Activated naive CD4-positive, alpha-beta T cell treated with anti-CD3 and anti-CD28 coated beads, Interleukin-2, amount 10 ng/mL, durations not matched to agents 7 days and 5 days (primary cell): ENCODE measurements at regions not wholly inside any gene's neighbourhood (a gene's known extent, or its start where the extent isn't known, plus 50 kb on each side); places are given as distances from the start of the nearest gene placed in this dataset.

ENCODE experiments used
- CTCF ChIA-PET: fragments of 350-600 bp; sonication (Branson Sonifier 250); formaldehyde crosslinking; loops from one replicate; lab custom pipeline; 2021; ENCODE audit warnings: antibody characterized with exemption; lab: Charles Lee
- DNase-seq: peaks from one replicate; pipeline ENCODE4 v3.0.0-alpha.2; 2020
- H3K27ac Mint-ChIP-seq: one replicate; pipeline ENCODE4 v1.8.0; 2021; ENCODE audit warnings: mild to moderate bottlenecking, moderate library complexity, mixed read lengths
- H3K27me3 Mint-ChIP-seq: one replicate; pipeline ENCODE4 v1.8.0; 2021; ENCODE audit warnings: mild to moderate bottlenecking, mixed read lengths
- H3K36me3 Mint-ChIP-seq: one replicate; pipeline ENCODE4 v1.8.0; 2021; ENCODE audit warnings: mixed read lengths
- H3K4me1 Mint-ChIP-seq: one replicate; pipeline ENCODE4 v1.8.0; 2021; ENCODE audit warnings: mixed read lengths
- H3K4me3 Mint-ChIP-seq: one replicate; pipeline ENCODE4 v1.8.0; 2021; ENCODE audit warnings: mild to moderate bottlenecking, moderate library complexity, mixed read lengths
- H3K9me3 Mint-ChIP-seq: one replicate; pipeline ENCODE4 v1.8.0; 2021; ENCODE audit warnings: mixed read lengths

DNA sequence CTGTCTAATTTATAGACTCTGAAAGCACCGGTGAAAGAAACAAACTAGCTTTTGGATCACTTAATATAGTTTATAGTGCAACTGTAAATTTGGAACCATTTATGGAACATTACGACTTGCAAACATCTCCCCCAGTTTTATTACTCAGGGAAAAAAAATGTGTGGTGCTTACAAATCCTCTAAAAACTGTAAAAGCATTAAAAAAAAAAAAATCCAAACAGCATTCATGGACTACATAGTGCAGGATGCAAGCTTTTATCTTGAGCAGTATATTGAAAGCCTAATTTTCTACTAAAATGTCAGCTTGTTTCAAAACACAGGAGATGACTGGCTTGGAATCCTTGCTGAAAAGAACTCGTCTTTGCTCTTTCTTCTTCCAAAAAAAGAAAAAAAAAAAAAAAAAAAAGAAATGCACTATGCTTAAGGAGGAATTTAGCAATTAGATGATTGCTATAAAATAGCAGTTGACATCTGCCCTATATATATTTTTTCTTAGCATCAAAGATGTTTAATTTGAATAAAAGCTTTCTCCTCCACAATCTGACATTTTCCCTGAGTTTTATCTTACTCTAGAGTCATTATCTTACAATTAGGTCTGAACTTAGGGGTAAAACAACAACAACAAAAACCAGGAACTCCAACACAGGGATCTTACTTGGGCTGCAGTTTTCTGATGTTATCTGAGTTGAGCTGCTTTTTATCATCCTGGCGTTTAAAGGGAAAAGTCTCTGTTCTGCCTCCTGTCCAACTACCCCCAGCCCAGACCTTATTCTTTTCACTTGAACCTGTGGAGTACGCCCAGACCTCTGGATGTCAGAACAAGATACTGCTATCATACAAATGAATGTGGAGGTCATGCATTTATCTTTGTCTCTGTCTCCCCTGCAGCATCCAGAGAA, 62.6 kb upstream of the PDZRN3 start:
- no peaks in the 10 kb centered on the region for H3K36me3 Mint-ChIP-seq
- H3K27me3 Mint-ChIP-seq: no peaks in the 10 kb centered on the region
- no peaks in the 10 kb centered on the region for H3K9me3 Mint-ChIP-seq
- H3K4me3 Mint-ChIP-seq: no peak overlapping the region
- CTCF ChIA-PET: no interaction called here
- no peaks in the 10 kb centered on the region for H3K4me1 Mint-ChIP-seq
- no peak overlapping the region for H3K27ac Mint-ChIP-seq
- no peak for DNase-seq

DNA sequence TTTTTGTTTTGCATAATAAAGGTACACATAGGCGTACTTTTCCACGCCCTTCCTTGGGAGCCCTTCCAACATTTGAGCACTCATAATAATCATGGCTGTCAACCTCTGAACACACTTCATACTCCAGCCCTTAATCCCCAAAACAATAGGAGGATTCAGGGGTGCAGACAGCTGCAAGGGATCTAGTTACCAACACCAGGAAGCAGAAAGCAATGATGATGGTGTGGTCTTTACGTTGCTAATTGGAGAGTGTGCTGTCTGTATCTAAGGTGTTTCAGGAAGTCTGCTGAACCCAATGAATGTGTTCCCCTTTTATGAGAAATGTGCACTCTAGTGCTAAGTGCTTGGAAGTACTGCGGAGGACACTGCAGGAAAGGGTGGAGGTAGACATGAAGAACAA, 60.3 kb upstream of the PDZRN3 start:
- Mint-ChIP-seq H3K27me3 (no peaks in the 10 kb centered on the region), H3K4me1 (no peaks in the 10 kb centered on the region), H3K9me3 (no peaks in the 10 kb centered on the region), H3K36me3 (no peaks in the 10 kb centered on the region), H3K4me3 (no peak overlapping the region), H3K27ac (no peak overlapping the region)
- CTCF ChIA-PET: no interaction called here
- no peak for DNase-seq

DNA sequence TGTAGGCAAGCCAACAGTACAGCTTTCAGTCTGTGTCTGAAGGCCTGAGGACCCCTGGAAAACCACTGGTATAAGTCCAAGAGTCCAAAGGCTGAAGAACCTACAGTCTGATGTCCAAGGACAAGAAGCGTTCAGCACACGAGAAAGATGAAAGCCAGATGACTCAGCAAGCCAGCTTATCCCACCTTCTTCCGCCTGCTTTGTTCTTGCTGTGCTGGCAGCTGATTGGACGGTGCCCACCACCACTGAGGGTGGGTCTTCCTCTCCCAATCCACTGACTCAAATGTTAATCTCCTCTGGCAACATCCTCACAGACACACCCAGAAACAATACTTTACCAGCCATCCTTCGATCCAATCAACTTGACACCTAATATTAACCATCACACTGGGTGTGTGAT, 59.0 kb upstream of the PDZRN3 start:
- Mint-ChIP-seq H3K4me3 (no peak overlapping the region), H3K27ac (no peak overlapping the region), H3K9me3 (no peaks in the 10 kb centered on the region), H3K4me1 (no peaks in the 10 kb centered on the region), H3K27me3 (no peaks in the 10 kb centered on the region), H3K36me3 (no peaks in the 10 kb centered on the region)
- CTCF ChIA-PET: no interaction called here
- no peak for DNase-seq

DNA sequence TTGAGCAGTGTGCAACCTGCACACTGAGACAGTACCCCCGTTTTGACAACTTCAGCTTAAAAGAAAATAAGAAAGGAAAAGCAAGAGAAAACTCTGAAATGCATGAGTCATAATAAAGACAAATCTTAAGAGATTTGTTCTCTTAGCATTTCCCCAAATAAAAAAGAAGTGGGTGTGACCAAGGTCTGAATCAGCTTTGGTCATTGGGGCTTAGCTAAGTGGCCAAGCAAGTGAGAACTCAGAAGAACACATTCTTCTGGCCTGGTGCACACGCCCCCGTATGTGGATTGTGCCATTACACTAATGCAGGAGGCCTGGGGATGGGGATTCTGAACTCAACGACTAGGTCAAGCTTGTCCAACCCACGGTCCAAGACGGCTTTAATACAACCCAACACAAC, 56.9 kb upstream of the PDZRN3 start:
- no peak overlapping the region for H3K4me3 Mint-ChIP-seq
- no peaks in the 10 kb centered on the region for H3K4me1 Mint-ChIP-seq
- CTCF ChIA-PET: no interaction called here
- no peak overlapping the region for H3K27ac Mint-ChIP-seq
- no peak for DNase-seq
- H3K9me3 Mint-ChIP-seq: no peaks in the 10 kb centered on the region
- H3K36me3 Mint-ChIP-seq: no peaks in the 10 kb centered on the region
- H3K27me3 Mint-ChIP-seq: no peaks in the 10 kb centered on the region

DNA sequence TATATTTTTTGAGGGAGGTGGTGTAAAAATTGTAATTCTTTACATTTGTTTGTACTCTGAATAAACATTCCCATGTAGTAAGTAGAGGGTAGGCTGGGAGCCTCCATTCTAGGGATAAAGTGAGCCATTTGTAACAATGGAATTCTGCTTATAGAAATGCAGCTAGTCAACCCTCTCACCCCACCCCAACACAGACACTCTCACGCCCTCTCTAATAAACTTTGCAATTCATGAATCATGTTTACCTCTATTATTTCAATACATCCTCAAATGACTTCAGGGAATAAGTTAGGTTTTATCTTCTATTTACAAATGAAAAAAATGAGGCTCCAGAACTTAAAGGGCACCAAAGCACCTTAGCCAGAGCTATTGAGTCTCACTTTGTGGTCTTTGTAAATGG, 56.5 kb upstream of the PDZRN3 start:
- Mint-ChIP-seq H3K4me1 (no peaks in the 10 kb centered on the region), H3K27ac (no peak overlapping the region), H3K27me3 (no peaks in the 10 kb centered on the region), H3K36me3 (no peaks in the 10 kb centered on the region), H3K9me3 (no peaks in the 10 kb centered on the region), H3K4me3 (no peak overlapping the region)
- DNase-seq: no peak
- CTCF ChIA-PET: no interaction called here

DNA sequence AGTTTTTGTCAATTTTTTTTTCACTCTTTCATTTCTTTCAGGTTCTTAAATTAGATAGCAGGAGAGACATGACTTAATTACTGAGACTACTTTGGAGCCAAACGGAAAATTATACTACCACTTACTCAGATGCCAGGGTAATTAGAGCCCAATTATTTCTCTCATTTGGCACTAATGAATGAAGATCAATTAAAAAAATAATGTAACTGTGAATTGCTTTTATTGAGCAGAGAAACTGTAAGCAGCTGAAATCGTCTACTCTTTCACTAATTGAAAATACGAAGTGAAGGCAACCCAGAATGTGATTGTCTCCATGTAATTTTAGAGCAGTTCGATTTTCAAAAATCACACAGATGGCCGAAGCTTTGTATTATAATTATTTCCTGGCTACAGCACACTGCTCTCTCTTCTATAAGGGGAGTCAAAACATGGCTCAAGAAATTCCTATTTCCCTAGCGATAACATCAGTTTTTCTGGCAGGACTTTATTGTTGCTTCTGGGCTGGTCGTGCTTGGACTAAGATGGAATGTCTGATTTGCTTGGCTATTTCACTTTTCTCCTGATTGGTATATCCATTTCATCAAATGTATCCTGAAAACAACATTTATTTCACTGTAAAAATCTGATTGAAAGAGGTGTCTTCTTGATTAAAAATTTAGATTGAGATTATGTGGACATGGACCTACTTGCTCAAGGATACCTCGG, 55.8 kb upstream of the PDZRN3 start:
- DNase-seq: no peak
- H3K36me3 Mint-ChIP-seq: no peaks in the 10 kb centered on the region
- no peaks in the 10 kb centered on the region for H3K27me3 Mint-ChIP-seq
- H3K9me3 Mint-ChIP-seq: no peaks in the 10 kb centered on the region
- H3K27ac Mint-ChIP-seq: no peak overlapping the region
- no peak overlapping the region for H3K4me3 Mint-ChIP-seq
- CTCF ChIA-PET: no interaction called here
- no peaks in the 10 kb centered on the region for H3K4me1 Mint-ChIP-seq

DNA sequence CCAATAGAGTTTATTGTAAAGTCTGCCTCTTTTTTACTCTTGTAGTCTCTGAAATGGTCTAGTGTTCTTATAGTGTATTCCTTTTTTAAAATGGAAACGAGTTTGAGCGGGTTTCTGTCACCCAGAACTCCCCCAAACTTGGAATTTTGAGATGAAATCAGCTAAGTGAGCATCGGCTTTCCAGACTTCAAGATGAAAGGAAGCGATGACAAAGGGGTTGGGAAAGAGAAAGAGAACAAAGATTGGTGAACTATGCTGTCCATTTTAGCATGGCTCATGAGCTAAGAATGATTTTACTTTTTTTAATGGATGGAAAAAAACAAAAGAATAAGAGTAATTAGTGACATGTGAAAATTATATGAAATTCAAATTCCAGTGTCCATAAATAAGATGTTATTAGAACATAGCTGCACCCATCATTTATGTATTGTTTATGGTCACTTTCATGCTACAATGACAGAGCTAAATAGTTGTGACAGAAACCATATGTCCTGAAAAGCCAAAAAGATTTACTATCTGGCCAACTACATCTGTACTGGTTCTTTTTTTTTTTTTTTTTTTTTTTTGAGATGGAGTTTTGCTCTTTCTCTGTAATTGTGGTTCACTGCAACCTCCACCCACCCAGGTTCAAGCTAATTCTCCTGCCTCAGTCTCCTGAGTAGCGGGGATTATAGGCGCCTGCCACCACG, 52.7 kb upstream of the PDZRN3 start:
- Mint-ChIP-seq H3K9me3 (no peaks in the 10 kb centered on the region), H3K27me3 (no peaks in the 10 kb centered on the region), H3K4me3 (no peak overlapping the region), H3K4me1 (no peaks in the 10 kb centered on the region), H3K27ac (no peak overlapping the region), H3K36me3 (no peaks in the 10 kb centered on the region)
- CTCF ChIA-PET: no interaction called here
- DNase-seq: no peak
